H1 (cell line): ENCODE measurements at regions not wholly inside any gene's neighbourhood (a gene's known extent, or its start where the extent isn't known, plus 50 kb on each side); places are given as distances from the start of the nearest gene placed in this dataset.

ENCODE experiments used
- CTCF ChIA-PET: fragments of 300-600 bp; sonication (Branson Sonifier 250); formaldehyde crosslinking; loops from one replicate; lab custom pipeline; 2021; ENCODE audit not compliant: partially characterized antibody; lab: Charles Lee
- POLR2A ChIA-PET: fragments of 300-600 bp; sonication (Branson Sonifier 250); formaldehyde crosslinking; loops from one replicate; lab custom pipeline; 2021; ENCODE audit warnings: inconsistent platforms; ENCODE audit not compliant: partially characterized antibody; lab: Charles Lee
- DNase-seq, 2 experiments: peaks; one replicate each; pipeline versions ENCODE4 v3.0.0 to v3.0.0-alpha.2; 2010 to 2022; ENCODE audit warnings: low spot score in 2 of 2, low read depth in 1 of 2, mixed read lengths in 1 of 2
- FAIRE-seq: peaks from 2 replicates; lab custom pipeline; 2011; peaks lifted over from hg19 to GRCh38; lab: Jason Lieb, UNC
- H2AFZ ChIP-seq: 2 replicates; pipeline ENCODE4 v1.8.1; 2012; ENCODE audit warnings: low read length, inconsistent platforms
- H2AK5ac ChIP-seq: 2 replicates; pipeline ENCODE4 v1.6.1; 2013; ENCODE audit warnings: low read depth, low read length
- H2BK120ac ChIP-seq: replicated peaks from 2 replicates; pipeline ENCODE3; 2013; ENCODE audit warnings: low read depth, low read length, inconsistent platforms
- H2BK12ac ChIP-seq: 2 replicates; pipeline ENCODE4 v1.6.1; 2013; ENCODE audit warnings: low read depth, low read length
- H2BK15ac ChIP-seq: 2 replicates; pipeline ENCODE4 v1.6.1; 2013; ENCODE audit warnings: low read length
- H2BK20ac ChIP-seq: 2 replicates; pipeline ENCODE4 v1.6.1; 2013; ENCODE audit warnings: low read length
- H2BK5ac ChIP-seq: 2 replicates; pipeline ENCODE4 v1.6.1; 2013; ENCODE audit warnings: low read depth, low read length
- H3K14ac ChIP-seq: 2 replicates; pipeline ENCODE4 v1.6.1; 2013; ENCODE audit warnings: inconsistent platforms; ENCODE audit not compliant: insufficient read length
- H3K18ac ChIP-seq: 2 replicates; pipeline ENCODE4 v1.6.1; 2013; ENCODE audit warnings: low read length; ENCODE audit errors: extremely low read depth
- H3K23ac ChIP-seq: 2 replicates; pipeline ENCODE4 v1.6.1; 2013; ENCODE audit warnings: inconsistent platforms; ENCODE audit not compliant: insufficient read length
- H3K23me2 ChIP-seq: 2 replicates; pipeline ENCODE4 v1.6.1; 2013; ENCODE audit warnings: low read depth, low read length
- H3K27ac ChIP-seq: 2 replicates; pipeline ENCODE4 v1.6.1; 2011; ENCODE audit warnings: low read depth, low read length, inconsistent platforms
- H3K27me3 ChIP-seq, 4 experiments: replicated peaks in 1 of 4; 1 replicate in 1 of 4; 2 replicates in 3 of 4; pipeline versions ENCODE4 v1.6.1 to v1.8.1; 2011 to 2013; ENCODE audit warnings: low read length in 3 of 4, mild to moderate bottlenecking in 3 of 4, inconsistent platforms in 2 of 4, mixed read lengths in 2 of 4, moderate library complexity in 1 of 4; ENCODE audit not compliant: control insufficient read depth in 3 of 4, insufficient read depth in 3 of 4; ENCODE audit errors: extremely low read depth in 1 of 4
- H3K36me3 ChIP-seq, 4 experiments: 2 replicates each; pipeline versions ENCODE4 v1.6.1 to v1.8.1; 2011 to 2013; ENCODE audit warnings: mild to moderate bottlenecking in 4 of 4, low read length in 3 of 4, moderate library complexity in 2 of 4, control low read depth in 1 of 4, inconsistent platforms in 1 of 4; ENCODE audit not compliant: insufficient read depth in 4 of 4, control insufficient read depth in 2 of 4
- H3K4ac ChIP-seq: replicated peaks from 2 replicates; pipeline ENCODE3; 2013; ENCODE audit warnings: low read length, low read depth, mixed read lengths, inconsistent platforms; ENCODE audit not compliant: insufficient read length
- H3K4me1 ChIP-seq, 4 experiments: replicated peaks in 1 of 4; 1 replicate in 1 of 4; 2 replicates in 3 of 4; pipeline versions ENCODE4 v1.6.1 to v1.8.1; 2011 to 2013; ENCODE audit warnings: low read length in 3 of 4, inconsistent platforms in 2 of 4, mixed read lengths in 1 of 4; ENCODE audit not compliant: insufficient read depth in 4 of 4, control insufficient read depth in 3 of 4
- H3K4me2 ChIP-seq, 2 experiments: 2 replicates each; pipeline versions ENCODE4 v1.6.1 to v1.8.1; 2011 to 2013; ENCODE audit warnings: low read depth in 2 of 2, low read length in 2 of 2, control low read depth in 1 of 2, inconsistent platforms in 1 of 2, mild to moderate bottlenecking in 1 of 2; ENCODE audit not compliant: insufficient read depth in 1 of 2
- H3K4me3 ChIP-seq, 4 experiments: fragments of 200-600, 300-600 bp in 1 of 4; sonication (generic), shearing (Covaris generic), sonication (Bioruptor Twin) in 1 of 4; 2 replicates each; pipeline versions ENCODE4 v1.5.1 to v1.8.1; 2011 to 2016; ENCODE audit warnings: low read length in 4 of 4, low read depth in 3 of 4, control low read depth in 2 of 4, inconsistent platforms in 2 of 4, mild to moderate bottlenecking in 2 of 4, mixed read lengths in 1 of 4, moderate library complexity in 1 of 4; ENCODE audit not compliant: insufficient read depth in 2 of 4; ENCODE audit errors: extremely low read depth in 1 of 4
- H3K56ac ChIP-seq: replicated peaks from 2 replicates; pipeline ENCODE3; 2013; ENCODE audit warnings: low read depth, mild to moderate bottlenecking, mixed read lengths, low read length, inconsistent platforms; ENCODE audit not compliant: insufficient read length
- H3K79me1 ChIP-seq: 2 replicates; pipeline ENCODE4 v1.6.1; 2013; ENCODE audit warnings: low read depth, low read length, control low read depth
- H3K79me2 ChIP-seq, 2 experiments: 2 replicates each; pipeline versions ENCODE4 v1.6.1 to v1.8.1; 2012 to 2013; ENCODE audit warnings: low read length in 2 of 2, mild to moderate bottlenecking in 2 of 2, inconsistent platforms in 1 of 2; ENCODE audit not compliant: insufficient read depth in 2 of 2, control insufficient read depth in 1 of 2
- H3K9ac ChIP-seq, 4 experiments: replicated peaks in 1 of 4; 1 replicate in 1 of 4; 2 replicates in 3 of 4; pipeline versions ENCODE4 v1.6.1 to v1.8.1; 2011 to 2013; ENCODE audit warnings: low read depth in 3 of 4, low read length in 3 of 4, control low read depth in 2 of 4, mild to moderate bottlenecking in 2 of 4, moderate library complexity in 2 of 4, inconsistent platforms in 1 of 4; ENCODE audit errors: extremely low read depth in 1 of 4
- H3K9me3 ChIP-seq, 2 experiments: 2 replicates each; pipeline versions ENCODE4 v1.6.1 to v1.8.1; 2012 to 2013; ENCODE audit warnings: mild to moderate bottlenecking in 2 of 2, moderate library complexity in 2 of 2, control low read depth in 1 of 2, inconsistent platforms in 1 of 2, low read depth in 1 of 2, low read length in 1 of 2, mixed read lengths in 1 of 2; ENCODE audit not compliant: insufficient read depth in 2 of 2
- H4K20me1 ChIP-seq, 2 experiments: replicated peaks in 1 of 2; 2 replicates each; pipeline versions ENCODE3 to v1.8.1; 2011 to 2013; ENCODE audit warnings: inconsistent platforms in 2 of 2, low read length in 2 of 2, mild to moderate bottlenecking in 1 of 2; ENCODE audit not compliant: insufficient read depth in 2 of 2, control insufficient read depth in 1 of 2
- H4K5ac ChIP-seq: 2 replicates; pipeline ENCODE4 v1.6.1; 2013; ENCODE audit warnings: low read length, low read depth, mixed read lengths, inconsistent platforms; ENCODE audit not compliant: insufficient read length
- H4K8ac ChIP-seq: 2 replicates; pipeline ENCODE4 v1.8.0; 2013; ENCODE audit warnings: mild to moderate bottlenecking, moderate library complexity, low read length, inconsistent platforms; ENCODE audit not compliant: insufficient read depth; ENCODE audit errors: extremely low read depth
- H4K91ac ChIP-seq: replicated peaks from 2 replicates; pipeline ENCODE3; 2013; ENCODE audit warnings: low read length, mixed read lengths, inconsistent platforms; ENCODE audit not compliant: insufficient read length
- JUND ChIP-seq: IDR thresholded peaks from 2 replicates; pipeline ENCODE4 v1.6.1; 2011; ENCODE audit warnings: mild to moderate bottlenecking, improper control_type of control experiment, low read length
- SIRT6 ChIP-seq: IDR thresholded peaks from one replicate; pipeline ENCODE4 v1.7.1; 2012; ENCODE audit warnings: low read length, inconsistent platforms
- SUZ12 ChIP-seq: fragments of 200-600 bp; sonication (generic); IDR thresholded peaks from 2 replicates; pipeline ENCODE4 v1.6.1; 2012; ENCODE audit warnings: mild to moderate bottlenecking, inconsistent platforms, low read length, moderate library complexity, mixed read lengths
- TAF7 ChIP-seq: optimal IDR thresholded peaks from 2 replicates; pipeline ENCODE3; 2011; ENCODE audit warnings: low read depth, mild to moderate bottlenecking, inconsistent platforms, low read length, moderate library complexity, borderline replicate concordance
- WGBS, 2 experiments: shearing (Covaris generic) in 1 of 2; methylation state at CpG; one replicate each; pipeline versions ENCODE4 v1.1.6 to v1.1.7; 2013 to 2015; ENCODE audit warnings: low lambda C conversion rate in 2 of 2, mixed read lengths in 2 of 2, inconsistent platforms in 1 of 2, low coverage in 1 of 2, missing lambda C conversion rate in 1 of 2; ENCODE audit not compliant: insufficient replicate concordance in 2 of 2, insufficient coverage in 1 of 2, insufficient read length in 1 of 2; ENCODE audit errors: extremely low coverage in 1 of 2, missing lambda C conversion rate in 1 of 2; 5-methylcytosine and 5-hydroxymethylcytosine counted together

- H4K91ac ChIP-seq: no peak overlapping the region
- no peak overlapping the region for H2BK20ac ChIP-seq
- no peak overlapping the region for H4K8ac ChIP-seq
- no peak overlapping the region for H2BK12ac ChIP-seq
- no peaks in the 10 kb centered on the region for H3K79me2 ChIP-seq
- 85% methylated on average over 1 of the region's 1 CpG; no CpG with 5 or more reads in 1 of the 2 experiments for WGBS, 2 experiments
- H3K56ac ChIP-seq: no peak overlapping the region
- H4K5ac ChIP-seq: no peak overlapping the region
- no peaks in the 10 kb centered on the region for H3K4me1 ChIP-seq
- no peaks in the 10 kb centered on the region for H3K27me3 ChIP-seq
- H3K27ac ChIP-seq: no peak overlapping the region
- no peak overlapping the region for H3K23ac ChIP-seq
- no peaks in the 10 kb centered on the region for H3K79me1 ChIP-seq
- no peak overlapping the region for H2BK120ac ChIP-seq
- no peak overlapping the region for H2AK5ac ChIP-seq
- H3K23me2 ChIP-seq: no peaks in the 10 kb centered on the region
- no peak overlapping the region for H3K4me2 ChIP-seq
- H3K9ac ChIP-seq: no peak overlapping the region
- no peaks in the 10 kb centered on the region for H3K9me3 ChIP-seq
- H3K4me3 ChIP-seq: no peak overlapping the region
- no peak for FAIRE-seq
- H3K4ac ChIP-seq: no peak overlapping the region
- H2BK5ac ChIP-seq: no peak overlapping the region
- H3K36me3 ChIP-seq: no peaks in the 10 kb centered on the region
- no peak for DNase-seq
- ChIA-PET CTCF (no interaction called here), POLR2A (no interaction called here)
- no peaks in the 10 kb centered on the region for H4K20me1 ChIP-seq
- no peak overlapping the region for H3K18ac ChIP-seq
- no peak overlapping the region for H3K14ac ChIP-seq
- H2BK15ac ChIP-seq: no peak overlapping the region
- no peak overlapping the region for H2AFZ ChIP-seq
- no peak for TF ChIP-seq TAF7
- no peak for TF ChIP-seq SUZ12
- TF ChIP-seq JUND: no peak
- TF ChIP-seq SIRT6: no peak
These were observed 303.5 kb upstream of the NR5A2 start for GRCh38 chr1:199724049-199724448.
